WI38 (cell line): ENCODE measurements at regions not wholly inside any gene's neighbourhood (a gene's known extent, or its start where the extent isn't known, plus 50 kb on each side); places are given as distances from the start of the nearest gene placed in this dataset.

ENCODE experiments used
- H3K4me3 ChIP-seq: 2 replicates; pipeline ENCODE4 v1.5.1; 2011; ENCODE audit warnings: low read depth, mild to moderate bottlenecking, control low read depth, low read length
- TF ChIP-seq, protein P1 (sequence below): IDR thresholded peaks from 2 replicates; pipeline ENCODE4 v1.5.1; 2012; ENCODE audit warnings: low read depth, mild to moderate bottlenecking, control low read depth, low read length

DNA sequence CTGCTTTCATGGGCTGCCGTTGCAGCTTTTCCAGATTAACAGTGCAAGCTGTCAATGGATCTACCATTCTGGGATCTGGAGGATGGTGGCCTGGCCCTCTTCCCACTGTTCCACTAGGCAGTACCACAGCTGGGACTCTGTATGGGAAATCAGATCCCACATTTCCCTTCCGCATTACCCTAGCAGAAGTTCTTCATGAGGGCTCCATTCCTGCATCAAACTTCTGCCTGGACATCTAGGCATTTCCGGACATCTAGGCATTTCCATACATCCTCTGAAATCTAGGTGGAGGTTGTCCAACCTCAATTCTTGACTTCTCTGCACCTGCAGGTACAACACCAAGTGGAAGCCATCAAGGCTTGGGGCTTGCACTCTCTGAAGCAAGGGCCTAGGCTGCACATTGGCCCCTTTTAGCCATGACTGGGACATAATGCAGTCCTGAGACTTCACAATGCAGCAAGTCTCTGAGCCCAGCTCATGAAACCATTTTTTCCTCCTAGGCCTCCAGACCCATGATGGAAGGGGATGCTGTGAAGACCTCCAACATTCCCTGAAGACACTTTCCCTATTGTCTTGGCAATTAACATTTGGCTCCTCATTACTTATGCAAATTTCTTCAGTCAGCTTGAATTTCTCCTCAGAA is 863.3 kb downstream of the C12orf50 start:
- TF ChIP-seq, protein P1, sequence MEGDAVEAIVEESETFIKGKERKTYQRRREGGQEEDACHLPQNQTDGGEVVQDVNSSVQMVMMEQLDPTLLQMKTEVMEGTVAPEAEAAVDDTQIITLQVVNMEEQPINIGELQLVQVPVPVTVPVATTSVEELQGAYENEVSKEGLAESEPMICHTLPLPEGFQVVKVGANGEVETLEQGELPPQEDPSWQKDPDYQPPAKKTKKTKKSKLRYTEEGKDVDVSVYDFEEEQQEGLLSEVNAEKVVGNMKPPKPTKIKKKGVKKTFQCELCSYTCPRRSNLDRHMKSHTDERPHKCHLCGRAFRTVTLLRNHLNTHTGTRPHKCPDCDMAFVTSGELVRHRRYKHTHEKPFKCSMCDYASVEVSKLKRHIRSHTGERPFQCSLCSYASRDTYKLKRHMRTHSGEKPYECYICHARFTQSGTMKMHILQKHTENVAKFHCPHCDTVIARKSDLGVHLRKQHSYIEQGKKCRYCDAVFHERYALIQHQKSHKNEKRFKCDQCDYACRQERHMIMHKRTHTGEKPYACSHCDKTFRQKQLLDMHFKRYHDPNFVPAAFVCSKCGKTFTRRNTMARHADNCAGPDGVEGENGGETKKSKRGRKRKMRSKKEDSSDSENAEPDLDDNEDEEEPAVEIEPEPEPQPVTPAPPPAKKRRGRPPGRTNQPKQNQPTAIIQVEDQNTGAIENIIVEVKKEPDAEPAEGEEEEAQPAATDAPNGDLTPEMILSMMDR: no peak
- H3K4me3 ChIP-seq: no peak overlapping the region

DNA sequence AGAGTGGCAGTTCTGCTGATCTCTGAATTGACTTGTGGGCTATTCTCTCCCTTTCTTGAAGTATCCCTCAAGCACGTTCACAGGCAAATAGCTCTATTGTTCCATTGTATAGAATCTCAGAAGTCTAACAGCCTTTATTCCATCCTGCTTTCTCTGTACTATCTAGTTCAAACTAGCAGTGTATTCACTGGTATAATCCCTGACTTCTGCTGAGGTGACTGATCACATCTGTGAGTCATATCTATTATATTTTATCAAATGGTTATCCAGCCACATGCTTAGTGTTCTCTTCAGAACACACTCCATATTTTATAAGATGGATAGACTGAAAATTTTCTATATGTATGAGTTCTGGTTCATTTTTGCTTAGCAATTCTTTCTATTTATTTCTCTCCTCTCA is 866.1 kb downstream of the C12orf50 start:
- no peak overlapping the region for H3K4me3 ChIP-seq
- TF ChIP-seq, protein P1: no peak

DNA sequence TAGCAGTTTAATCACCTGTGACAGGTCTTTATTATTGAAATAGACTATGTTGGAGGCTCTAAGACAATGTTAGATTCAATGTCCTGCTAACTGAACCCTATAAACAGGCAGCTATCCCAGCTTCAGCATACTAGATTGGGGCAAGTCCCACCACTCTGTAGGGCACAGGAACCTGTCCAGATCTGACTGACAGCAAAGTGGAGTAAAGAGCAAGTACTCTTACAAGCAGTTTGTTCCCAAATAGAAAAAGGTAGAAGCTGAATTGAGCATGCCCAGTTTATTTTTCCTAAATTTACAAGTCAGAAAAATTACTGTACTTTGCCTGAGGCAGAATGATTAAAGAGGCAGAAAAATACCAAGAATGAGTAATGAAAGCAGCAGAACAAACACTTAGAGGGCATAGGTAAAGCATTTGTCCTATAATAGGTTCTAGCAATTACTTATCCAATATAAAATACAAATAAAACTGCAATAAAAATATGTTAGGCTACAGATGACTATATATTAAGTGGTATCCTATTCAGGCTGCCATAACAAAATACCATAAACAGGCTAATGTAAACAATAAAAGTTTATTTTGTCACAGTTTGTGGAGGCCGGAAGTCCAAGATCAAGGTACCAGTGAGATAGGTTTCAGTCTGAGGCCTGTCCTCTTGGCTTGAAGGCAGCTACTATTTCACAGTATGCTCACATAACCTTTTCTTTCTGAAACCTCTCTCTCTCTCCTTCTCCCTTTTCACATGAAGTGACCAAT is 868.2 kb downstream of the C12orf50 start:
- no peak overlapping the region for H3K4me3 ChIP-seq
- TF ChIP-seq, protein P1: no peak

DNA sequence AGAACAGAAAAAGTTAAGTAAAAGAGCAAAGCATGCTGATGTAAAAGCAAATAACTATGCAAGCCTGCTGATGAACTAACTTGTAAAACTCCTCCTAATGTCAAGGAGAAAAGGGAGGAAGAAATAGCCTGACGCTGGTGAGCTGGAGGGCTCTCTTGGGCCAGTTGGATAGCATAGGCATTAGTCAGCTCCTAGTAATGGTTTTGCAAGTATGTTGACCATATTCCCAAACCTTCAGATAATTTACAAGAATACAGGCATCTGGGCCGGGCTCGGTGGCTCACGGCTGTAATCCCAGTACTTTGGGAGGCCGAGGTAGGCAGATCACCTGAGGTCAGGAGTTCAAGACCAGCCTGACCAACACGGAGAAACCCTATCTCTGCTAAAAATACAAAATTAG is 871.4 kb downstream of the C12orf50 start:
- TF ChIP-seq, protein P1: no peak
- no peak overlapping the region for H3K4me3 ChIP-seq

DNA sequence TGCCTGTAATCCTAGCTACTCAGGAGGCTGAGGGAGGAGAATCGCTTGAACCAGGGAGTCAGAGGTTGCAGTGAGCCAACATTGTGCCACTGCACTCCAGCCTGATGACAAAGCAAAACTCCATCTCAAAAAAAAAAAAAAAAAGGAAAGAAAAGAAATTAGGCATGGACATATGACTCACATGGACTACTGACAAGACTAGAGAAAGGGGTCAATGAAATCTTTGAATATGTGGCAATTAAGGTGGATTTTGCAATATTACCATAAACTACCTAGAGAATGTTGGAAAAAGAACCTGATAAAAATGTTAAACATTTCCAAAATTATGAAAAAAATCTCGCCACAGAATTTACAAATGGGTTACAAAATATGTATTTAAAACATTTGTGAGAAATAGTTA is 873.6 kb downstream of the C12orf50 start:
- TF ChIP-seq, protein P1: no peak
- H3K4me3 ChIP-seq: no peak overlapping the region

DNA sequence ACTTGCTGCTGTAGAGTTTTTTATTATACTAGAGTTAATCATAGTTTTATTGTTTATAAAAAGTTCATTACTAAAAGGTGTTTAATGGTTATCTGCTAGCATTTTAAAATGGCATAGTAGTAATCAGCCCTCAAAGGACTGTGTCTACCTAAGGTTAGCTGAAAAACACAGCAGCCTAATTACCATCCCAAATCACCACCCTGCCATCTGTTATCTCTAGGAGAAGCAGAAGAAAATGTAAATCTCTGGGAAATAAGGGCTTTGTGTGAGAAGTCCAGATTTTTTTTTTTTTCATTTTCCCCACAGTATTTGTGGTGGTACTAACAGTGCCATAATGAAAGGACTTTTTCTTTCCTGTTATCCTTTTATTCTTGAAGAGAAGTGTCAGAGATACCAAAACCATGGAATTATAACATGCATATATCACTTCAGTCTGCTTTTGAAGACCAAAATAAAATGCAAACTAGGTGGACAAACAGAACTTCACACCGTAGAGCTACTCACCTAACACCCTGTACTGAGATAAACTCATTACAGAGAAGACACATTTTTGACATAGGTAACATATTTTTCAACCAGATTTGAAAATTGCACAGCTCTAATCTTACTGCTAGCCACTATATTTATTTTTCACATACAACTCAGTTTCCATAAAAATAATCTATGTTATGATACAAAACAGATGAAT is 876.2 kb downstream of the C12orf50 start:
- TF ChIP-seq, protein P1: no peak

DNA sequence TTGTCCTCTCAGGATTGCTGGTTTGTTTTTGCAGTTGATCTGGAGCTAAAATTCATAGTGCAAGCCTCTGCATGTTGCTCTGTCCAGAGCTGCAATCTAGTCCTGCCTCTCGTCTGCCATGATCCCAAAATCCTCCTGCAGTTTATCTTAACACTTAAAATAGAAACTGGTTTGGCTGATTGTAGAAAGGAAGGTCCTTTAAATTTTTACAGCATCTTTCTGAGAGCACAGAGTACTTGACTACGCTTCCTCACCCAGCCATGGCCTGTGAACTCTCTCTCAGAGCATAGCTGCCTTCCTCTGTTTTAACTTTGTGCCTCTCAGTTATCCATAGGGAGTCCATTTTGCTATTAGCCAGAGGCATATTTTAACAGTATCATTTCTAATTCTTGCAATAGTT is 877.1 kb downstream of the C12orf50 start:
- TF ChIP-seq, protein P1: no peak
- H3K4me3 ChIP-seq: no peak overlapping the region

More for the DNA sequence above, 876.2 kb downstream of the C12orf50 start:
- H3K4me3 ChIP-seq: no peak overlapping the region
